ENCODE measurements at regions not wholly inside any gene's neighbourhood (a gene's known extent, or its start where the extent isn't known, plus 50 kb on each side); places are given as distances from the start of the nearest gene placed in this dataset.
"Not testable (repeated sequence)": the region's sequence is repeated elsewhere in the genome, so short reads cannot be mapped to it uniquely, and the experiment has no call there.

DNA sequence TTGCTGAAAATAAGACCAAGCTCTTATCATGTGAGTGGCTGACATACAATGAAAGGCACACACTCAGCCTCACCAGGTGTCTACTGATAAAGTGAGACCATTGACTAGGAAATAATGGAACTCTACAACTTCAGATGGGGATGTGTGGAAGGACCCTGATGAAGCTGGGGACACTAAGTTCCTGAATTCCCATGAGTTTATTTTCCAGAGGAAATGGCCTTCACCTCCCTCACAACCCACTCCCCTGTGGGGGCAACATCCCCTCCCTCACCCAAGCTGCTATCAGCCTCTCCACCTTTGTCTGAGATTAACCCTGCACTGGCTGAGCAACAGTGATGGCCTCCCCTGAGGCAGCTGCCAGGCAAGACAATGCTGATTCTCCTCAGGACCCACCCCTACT lies 55.2 kb upstream of the SMARCAD1 start:
- H3K27ac ChIP-seq (ENCODE audit: low read depth, low read length), result no peak overlapping the region
- TF ChIP-seq TCF7L2 (IDR thresholded peaks at IDR 0.05; ENCODE audit: borderline replicate concordance, extremely low read depth, insufficient read depth, insufficient read length) (no peak), ELF1 (IDR thresholded peaks at IDR 0.05; ENCODE audit: borderline replicate concordance, low read depth) (no peak), SP1 (IDR thresholded peaks at IDR 0.05; ENCODE audit: low read depth) (no peak), SIN3A (IDR thresholded peaks at IDR 0.05; ENCODE audit: low read depth) (no peak), YY1 (IDR thresholded peaks at IDR 0.05; ENCODE audit: extremely low read depth, insufficient replicate concordance, low read depth, low read length) (no peak), MAX (IDR thresholded peaks at IDR 0.05) (no peak), ZNF274 (IDR thresholded peaks at IDR 0.05; ENCODE audit: low read depth, low read length) (no peak), CEBPB (IDR thresholded peaks at IDR 0.05; ENCODE audit: low read depth) (no peak), RAD21 (IDR thresholded peaks at IDR 0.05; ENCODE audit: low read depth) (no peak), JUND (IDR thresholded peaks at IDR 0.05) (no peak), EZH2 (IDR thresholded peaks at IDR 0.05) (no peak), ZFX (IDR thresholded peaks at IDR 0.05) (no peak), CBX3 (IDR thresholded peaks at IDR 0.05; ENCODE audit: low read depth) (no peak), EZH2phosphoT487 (IDR thresholded peaks at IDR 0.05; ENCODE audit: borderline replicate concordance) (no peak), SRF (IDR thresholded peaks at IDR 0.05; ENCODE audit: low read depth) (no peak), REST (IDR thresholded peaks at IDR 0.05; ENCODE audit: low read depth) (no peak), CTCF (IDR thresholded peaks at IDR 0.05 in 2 of 3, conservative IDR thresholded peaks at IDR 0.05 in 1 of 3; ENCODE audit: borderline replicate concordance in 1 of 3, insufficient read depth in 1 of 3, low read depth in 2 of 3, low read length in 2 of 3) (no peak), FOSL1 (IDR thresholded peaks at IDR 0.05; ENCODE audit: low read depth) (no peak)
- TF ChIP-seq, protein P1, sequence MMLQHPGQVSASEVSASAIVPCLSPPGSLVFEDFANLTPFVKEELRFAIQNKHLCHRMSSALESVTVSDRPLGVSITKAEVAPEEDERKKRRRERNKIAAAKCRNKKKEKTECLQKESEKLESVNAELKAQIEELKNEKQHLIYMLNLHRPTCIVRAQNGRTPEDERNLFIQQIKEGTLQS (IDR thresholded peaks at IDR 0.05), result no peak
- no peak overlapping the region for H3K9ac ChIP-seq (ENCODE audit: low read length)
- CTCF ChIA-PET, result interaction anchor here (0.6 kb wide), 1 partner anchor 1443 kb away, joined by 3 read pairs; no protein-coding TSS in a partner anchor
- H2AFZ ChIP-seq (ENCODE audit: low read depth, low read length, poor library complexity, severe bottlenecking), result no peak overlapping the region
- no peak overlapping the region for H3K4me2 ChIP-seq (ENCODE audit: low read length)
- ATAC-seq, result no peak
- RAD21 ChIA-PET (ENCODE audit: low non-redundant PET in 1 of 2, low total read pairs in 2 of 2, uncharacterized antibody in 2 of 2, unreplicated experiment in 2 of 2), result no interaction called here
- no peaks in the 10 kb centered on the region for H3K79me2 ChIP-seq (ENCODE audit: insufficient read depth, low read length)
- no peaks in the 10 kb centered on the region for H3K36me3 ChIP-seq (ENCODE audit: control insufficient read depth in 1 of 2, insufficient read depth in 2 of 2, low read length in 2 of 2)
- no peaks in the 10 kb centered on the region for H4K20me1 ChIP-seq (ENCODE audit: insufficient read depth)
- H3K4me1 ChIP-seq (ENCODE audit: control insufficient read depth in 1 of 2, insufficient read depth in 2 of 2, low read length in 2 of 2), result peaks cover 5 to 11% of the 10 kb centered on the region in 2 experiments; a peak in 3 of 4 replicates
- no peaks in the 10 kb centered on the region for H3K27me3 ChIP-seq (ENCODE audit: insufficient read depth, low read length)
- DNase-seq (ENCODE audit: low read depth, low spot score), result no peak
- POLR2A ChIA-PET, result no interaction called here
- no TSS peak for BruUV-seq (replicated peaks)
- H3K4me3 ChIP-seq (replicated peaks in 1 of 2; ENCODE audit: low read depth in 1 of 2, low read length in 2 of 2), result no peak overlapping the region
- no peaks in the 10 kb centered on the region for H3K9me3 ChIP-seq (ENCODE audit: control insufficient read depth in 1 of 2, insufficient read depth in 1 of 2, low read depth in 1 of 2, low read length in 2 of 2)
- no peaks in the 10 kb centered on the region for H3K9me2 ChIP-seq (ENCODE audit: insufficient read depth)
- intact Hi-C loops (cut with micrococcal nuclease), result no loop called here

- intact Hi-C loops (cut with micrococcal nuclease); H3K79me2 ChIP-seq (ENCODE audit: insufficient read depth, low read length); H3K27ac ChIP-seq (ENCODE audit: low read depth, low read length); DNase-seq (ENCODE audit: low read depth, low spot score); H4K20me1 ChIP-seq (ENCODE audit: insufficient read depth); BruUV-seq (replicated peaks); H3K9me3 ChIP-seq (ENCODE audit: control insufficient read depth in 1 of 2, insufficient read depth in 1 of 2, low read depth in 1 of 2, low read length in 2 of 2); H3K27me3 ChIP-seq (ENCODE audit: insufficient read depth, low read length); CTCF ChIA-PET; H3K36me3 ChIP-seq (ENCODE audit: control insufficient read depth in 1 of 2, insufficient read depth in 2 of 2, low read length in 2 of 2); H3K4me1 ChIP-seq (ENCODE audit: control insufficient read depth in 1 of 2, insufficient read depth in 2 of 2, low read length in 2 of 2); RAD21 ChIA-PET (ENCODE audit: low non-redundant PET in 1 of 2, low total read pairs in 2 of 2, uncharacterized antibody in 2 of 2, unreplicated experiment in 2 of 2); H3K9me2 ChIP-seq (ENCODE audit: insufficient read depth); H3K4me2 ChIP-seq (ENCODE audit: low read length); H3K9ac ChIP-seq (ENCODE audit: low read length); POLR2A ChIA-PET; H3K4me3 ChIP-seq (replicated peaks in 1 of 2; ENCODE audit: low read depth in 1 of 2, low read length in 2 of 2); H2AFZ ChIP-seq (ENCODE audit: low read depth, low read length, poor library complexity, severe bottlenecking); ATAC-seq: not testable (repeated sequence)
Measured at GRCh38 chr4:94155404-94155803, 52.3 kb upstream of the SMARCAD1 start.

Measured in HCT116 (cell line).